Kidney epithelial cell (primary cell): ENCODE measurements at regions not wholly inside any gene's neighbourhood (a gene's known extent, or its start where the extent isn't known, plus 50 kb on each side); places are given as distances from the start of the nearest gene placed in this dataset.

Experiments
- DNase-seq: peaks from one replicate; pipeline ENCODE4 v3.0.0-alpha.2; 2010; ENCODE audit warnings: low read depth
- H3K27me3 ChIP-seq: 2 replicates; pipeline ENCODE4 v1.6.0; 2011; ENCODE audit warnings: low read length; ENCODE audit not compliant: control insufficient read depth, insufficient read depth
- H3K36me3 ChIP-seq: 2 replicates; pipeline ENCODE4 v1.5.1; 2011; ENCODE audit warnings: low read length; ENCODE audit not compliant: control insufficient read depth, insufficient read depth
- H3K4me3 ChIP-seq: 2 replicates; pipeline ENCODE4 v1.5.1; 2011; ENCODE audit warnings: low read depth, mild to moderate bottlenecking, control low read depth, low read length
- TF ChIP-seq, protein P1 (sequence below): IDR thresholded peaks from 2 replicates; pipeline ENCODE4 v1.5.1; 2011; ENCODE audit warnings: mild to moderate bottlenecking, moderate library complexity, low read length, control low read depth, inconsistent platforms; ENCODE audit not compliant: insufficient read depth, poor library complexity, severe bottlenecking

- Histone ChIP-seq H3K4me3 (no peak overlapping the region), H3K36me3 (no peaks in the 10 kb centered on the region), H3K27me3 (no peaks in the 10 kb centered on the region)
- TF ChIP-seq, protein P1, sequence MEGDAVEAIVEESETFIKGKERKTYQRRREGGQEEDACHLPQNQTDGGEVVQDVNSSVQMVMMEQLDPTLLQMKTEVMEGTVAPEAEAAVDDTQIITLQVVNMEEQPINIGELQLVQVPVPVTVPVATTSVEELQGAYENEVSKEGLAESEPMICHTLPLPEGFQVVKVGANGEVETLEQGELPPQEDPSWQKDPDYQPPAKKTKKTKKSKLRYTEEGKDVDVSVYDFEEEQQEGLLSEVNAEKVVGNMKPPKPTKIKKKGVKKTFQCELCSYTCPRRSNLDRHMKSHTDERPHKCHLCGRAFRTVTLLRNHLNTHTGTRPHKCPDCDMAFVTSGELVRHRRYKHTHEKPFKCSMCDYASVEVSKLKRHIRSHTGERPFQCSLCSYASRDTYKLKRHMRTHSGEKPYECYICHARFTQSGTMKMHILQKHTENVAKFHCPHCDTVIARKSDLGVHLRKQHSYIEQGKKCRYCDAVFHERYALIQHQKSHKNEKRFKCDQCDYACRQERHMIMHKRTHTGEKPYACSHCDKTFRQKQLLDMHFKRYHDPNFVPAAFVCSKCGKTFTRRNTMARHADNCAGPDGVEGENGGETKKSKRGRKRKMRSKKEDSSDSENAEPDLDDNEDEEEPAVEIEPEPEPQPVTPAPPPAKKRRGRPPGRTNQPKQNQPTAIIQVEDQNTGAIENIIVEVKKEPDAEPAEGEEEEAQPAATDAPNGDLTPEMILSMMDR: no peak
- DNase-seq: no peak
Observed at GRCh38 chr12:5344131-5344530, 87.8 kb upstream of the NTF3 start.

- no peaks in the 10 kb centered on the region for H3K36me3 ChIP-seq
- DNase-seq: no peak
- no peak overlapping the region for H3K4me3 ChIP-seq
- H3K27me3 ChIP-seq: no peaks in the 10 kb centered on the region
- TF ChIP-seq, protein P1: no peak
Observed at GRCh38 chr12:5345534-5345933, 86.4 kb upstream of the NTF3 start.

DNA sequence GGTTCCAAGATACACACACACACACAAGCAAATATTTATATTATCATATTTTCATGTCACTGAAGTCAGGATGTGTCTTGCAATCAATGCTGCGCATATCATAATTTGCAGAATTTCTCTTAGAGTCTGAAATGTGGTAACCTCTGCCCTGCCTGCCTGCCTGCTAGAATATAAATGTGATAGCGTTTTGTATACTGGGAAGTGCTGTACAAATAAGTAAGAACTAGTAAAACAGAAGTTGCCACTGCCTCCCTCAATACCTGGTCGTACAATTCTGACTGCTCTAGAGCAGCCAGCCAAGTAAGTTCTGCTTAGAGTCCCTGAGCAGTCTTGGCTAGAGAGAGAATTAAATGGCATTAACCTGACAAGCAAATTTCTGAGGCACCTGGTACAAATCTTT is 83.9 kb upstream of the NTF3 start:
- Histone ChIP-seq H3K27me3 (no peaks in the 10 kb centered on the region), H3K36me3 (no peaks in the 10 kb centered on the region), H3K4me3 (no peak overlapping the region)
- no peak for DNase-seq
- TF ChIP-seq, protein P1: no peak

- TF ChIP-seq, protein P1: no peak
- Histone ChIP-seq H3K27me3 (no peaks in the 10 kb centered on the region), H3K4me3 (no peak overlapping the region), H3K36me3 (no peaks in the 10 kb centered on the region)
- no peak for DNase-seq
Observed at GRCh38 chr12:5348491-5348890, 83.4 kb upstream of the NTF3 start.

GRCh38 chr12:5364036-5364770 is 67.7 kb upstream of the NTF3 start:
- H3K36me3 ChIP-seq: no peaks in the 10 kb centered on the region
- no peak overlapping the region for H3K4me3 ChIP-seq
- TF ChIP-seq, protein P1: no peak
- H3K27me3 ChIP-seq: no peaks in the 10 kb centered on the region
- no peak for DNase-seq

- no peak for DNase-seq
- TF ChIP-seq, protein P1: no peak
- H3K36me3 ChIP-seq: no peaks in the 10 kb centered on the region
- H3K27me3 ChIP-seq: no peaks in the 10 kb centered on the region
- H3K4me3 ChIP-seq: no peak overlapping the region
Observed at GRCh38 chr12:5369298-5369697, 62.6 kb upstream of the NTF3 start.
